ENCODE measurements at regions not wholly inside any gene's neighbourhood (a gene's known extent, or its start where the extent isn't known, plus 50 kb on each side); places are given as distances from the start of the nearest gene placed in this dataset.

GRCh38 chr13:69603144-69603853, 504.3 kb upstream of the ATXN8OS start:
- intact Hi-C loops (cut with DNase I) = no loop called here
- ATAC-seq = no peak

GRCh38 chr13:69601661-69602060, 506.0 kb upstream of the ATXN8OS start:
- H3K9me3 ChIP-seq = peaks cover 0 to 15% (median 0%) of the 10 kb centered on the region in 11 donors
- ATAC-seq (no peak), DNase-seq (no peak)
- no peak overlapping the region for H3K4me3 ChIP-seq
- intact Hi-C loops (cut with DNase I) = no loop called here
- H3K4me1 ChIP-seq = no peaks in the 10 kb centered on the region
- no peaks in the 10 kb centered on the region for H3K27me3 ChIP-seq
- H3K27ac ChIP-seq = no peak overlapping the region
- no peak for TF ChIP-seq CTCF (IDR thresholded peaks at IDR 0.05)
- no peaks in the 10 kb centered on the region for H3K36me3 ChIP-seq
- WGBS, 2 donors = 52 to 56% methylated on average over 3 of the region's 3 CpGs

More at GRCh38 chr13:69603144-69603853, 504.3 kb upstream of the ATXN8OS start:
- Histone ChIP-seq H3K36me3 (no peaks in the 10 kb centered on the region), H3K27me3 (no peaks in the 10 kb centered on the region), H3K4me1 (no peaks in the 10 kb centered on the region), H3K4me3 (no peak overlapping the region), H3K27ac (no peak overlapping the region), H3K9me3 (peaks cover 0 to 15% (median 0%) of the 10 kb centered on the region in 11 donors)
- WGBS, 2 donors = 59 to 81% methylated on average over 3 of the region's 3 CpGs
- no peak for TF ChIP-seq CTCF (IDR thresholded peaks at IDR 0.05)
- no peak for DNase-seq

GRCh38 chr13:69600811-69601210, 506.8 kb upstream of the ATXN8OS start:
- H3K36me3 ChIP-seq = no peaks in the 10 kb centered on the region
- DNase-seq (no peak), ATAC-seq (no peak)
- no peak for TF ChIP-seq CTCF (IDR thresholded peaks at IDR 0.05)
- H3K4me1 ChIP-seq = no peaks in the 10 kb centered on the region
- H3K27ac ChIP-seq = no peak overlapping the region
- intact Hi-C loops (cut with DNase I) = no loop called here
- 37 to 45% methylated on average over 3 of the region's 3 CpGs for WGBS, 2 donors
- H3K4me3 ChIP-seq = no peak overlapping the region
- no peaks in the 10 kb centered on the region for H3K27me3 ChIP-seq
- H3K9me3 ChIP-seq = peaks cover 0 to 9% (median 0%) of the 10 kb centered on the region in 11 donors

- intact Hi-C loops (cut with DNase I) = no loop called here
- Histone ChIP-seq H3K27ac (no peak overlapping the region), H3K27me3 (no peaks in the 10 kb centered on the region), H3K4me1 (no peaks in the 10 kb centered on the region), H3K36me3 (no peaks in the 10 kb centered on the region), H3K9me3 (no peaks in the 10 kb centered on the region), H3K4me3 (no peak overlapping the region)
- DNase-seq (no peak), ATAC-seq (no peak)
- no peak for TF ChIP-seq CTCF (IDR thresholded peaks at IDR 0.05)
- WGBS, 2 donors = 91 to 94% methylated on average over 5 of the region's 5 CpGs
Observed at GRCh38 chr13:69597088-69597487, 510.5 kb upstream of the ATXN8OS start.

All from heart right ventricle (tissue), 16 donors.